ENCODE measurements at regions not wholly inside any gene's neighbourhood (a gene's known extent, or its start where the extent isn't known, plus 50 kb on each side); places are given as distances from the start of the nearest gene placed in this dataset.

DNA sequence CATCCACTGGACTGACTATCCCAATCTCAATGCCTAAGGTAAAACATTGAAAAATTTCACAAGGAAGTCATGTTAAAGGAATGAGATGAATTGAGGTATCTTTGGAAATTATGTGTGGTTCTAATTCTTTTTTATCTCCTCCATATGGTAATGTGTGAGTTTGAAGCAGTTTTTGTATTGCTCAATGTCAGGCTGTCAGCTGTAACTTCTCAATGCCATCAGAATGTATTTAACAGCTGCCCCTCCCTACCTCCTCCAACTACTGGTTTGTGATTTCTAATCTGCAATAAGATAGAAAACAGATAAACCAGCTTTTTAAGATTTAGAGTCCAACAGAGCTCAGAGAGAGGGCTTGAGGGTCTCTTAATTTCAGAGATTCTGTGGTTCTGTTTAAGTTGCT, 1005.8 kb upstream of the ADGRB3 start:
- H3K4me3 ChIP-seq (ENCODE audit: control insufficient read depth, low read depth, low read length): no peak overlapping the region
- TF ChIP-seq, protein P1, sequence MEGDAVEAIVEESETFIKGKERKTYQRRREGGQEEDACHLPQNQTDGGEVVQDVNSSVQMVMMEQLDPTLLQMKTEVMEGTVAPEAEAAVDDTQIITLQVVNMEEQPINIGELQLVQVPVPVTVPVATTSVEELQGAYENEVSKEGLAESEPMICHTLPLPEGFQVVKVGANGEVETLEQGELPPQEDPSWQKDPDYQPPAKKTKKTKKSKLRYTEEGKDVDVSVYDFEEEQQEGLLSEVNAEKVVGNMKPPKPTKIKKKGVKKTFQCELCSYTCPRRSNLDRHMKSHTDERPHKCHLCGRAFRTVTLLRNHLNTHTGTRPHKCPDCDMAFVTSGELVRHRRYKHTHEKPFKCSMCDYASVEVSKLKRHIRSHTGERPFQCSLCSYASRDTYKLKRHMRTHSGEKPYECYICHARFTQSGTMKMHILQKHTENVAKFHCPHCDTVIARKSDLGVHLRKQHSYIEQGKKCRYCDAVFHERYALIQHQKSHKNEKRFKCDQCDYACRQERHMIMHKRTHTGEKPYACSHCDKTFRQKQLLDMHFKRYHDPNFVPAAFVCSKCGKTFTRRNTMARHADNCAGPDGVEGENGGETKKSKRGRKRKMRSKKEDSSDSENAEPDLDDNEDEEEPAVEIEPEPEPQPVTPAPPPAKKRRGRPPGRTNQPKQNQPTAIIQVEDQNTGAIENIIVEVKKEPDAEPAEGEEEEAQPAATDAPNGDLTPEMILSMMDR (conservative IDR thresholded peaks at IDR 0.05; ENCODE audit: control insufficient read depth, insufficient read depth, low read depth, low read length): no peak
- DNase-seq (ENCODE audit: low read depth): peak; percentile 80

- TF ChIP-seq, protein P1 (conservative IDR thresholded peaks at IDR 0.05; ENCODE audit: control insufficient read depth, insufficient read depth, low read depth, low read length): no peak
- H3K4me3 ChIP-seq (ENCODE audit: control insufficient read depth, low read depth, low read length): no peak overlapping the region
- peak; percentile 87 for DNase-seq (ENCODE audit: low read depth)
These were observed 1019.3 kb upstream of the ADGRB3 start for GRCh38 chr6:67615796-67616195.

DNA sequence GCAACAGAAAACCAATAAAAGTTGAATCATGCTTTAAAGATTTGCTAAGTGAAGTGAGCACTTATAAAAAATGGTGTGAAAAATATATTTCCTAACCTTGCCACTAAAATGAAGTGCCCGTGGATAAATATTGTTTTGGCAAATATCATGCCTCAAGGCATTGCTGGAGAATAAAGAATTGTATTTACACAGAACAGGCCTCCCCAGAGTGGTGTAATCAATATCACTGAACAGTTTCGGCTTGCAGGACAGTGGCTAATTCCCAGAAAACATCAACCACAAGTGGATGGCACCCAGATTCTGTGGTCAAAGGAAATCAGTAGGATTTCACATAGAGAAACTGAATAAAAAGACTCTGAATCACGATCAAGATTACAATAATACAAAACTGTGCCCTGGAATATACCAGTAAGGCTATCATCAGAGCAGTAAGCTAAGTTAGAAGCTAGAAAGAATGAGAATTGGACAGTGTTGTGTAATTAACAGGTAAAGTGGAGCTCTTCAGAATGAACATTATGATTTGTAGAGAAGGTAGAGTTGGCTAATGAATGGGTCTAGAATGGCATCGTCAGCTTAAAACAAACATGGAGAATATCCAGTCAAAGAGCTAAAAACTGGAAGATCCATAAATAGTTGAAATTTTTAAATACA, 1026.9 kb upstream of the ADGRB3 start:
- TF ChIP-seq, protein P1 (conservative IDR thresholded peaks at IDR 0.05; ENCODE audit: control insufficient read depth, insufficient read depth, low read depth, low read length): no peak
- DNase-seq (ENCODE audit: low read depth): no peak
- no peak overlapping the region for H3K4me3 ChIP-seq (ENCODE audit: control insufficient read depth, low read depth, low read length)

GRCh38 chr6:67606906-67607828, 1027.9 kb upstream of the ADGRB3 start:
- TF ChIP-seq, protein P1 (conservative IDR thresholded peaks at IDR 0.05; ENCODE audit: control insufficient read depth, insufficient read depth, low read depth, low read length): no peak
- H3K4me3 ChIP-seq (ENCODE audit: control insufficient read depth, low read depth, low read length): no peak overlapping the region
- peak; percentile 41 for DNase-seq (ENCODE audit: low read depth)

DNA sequence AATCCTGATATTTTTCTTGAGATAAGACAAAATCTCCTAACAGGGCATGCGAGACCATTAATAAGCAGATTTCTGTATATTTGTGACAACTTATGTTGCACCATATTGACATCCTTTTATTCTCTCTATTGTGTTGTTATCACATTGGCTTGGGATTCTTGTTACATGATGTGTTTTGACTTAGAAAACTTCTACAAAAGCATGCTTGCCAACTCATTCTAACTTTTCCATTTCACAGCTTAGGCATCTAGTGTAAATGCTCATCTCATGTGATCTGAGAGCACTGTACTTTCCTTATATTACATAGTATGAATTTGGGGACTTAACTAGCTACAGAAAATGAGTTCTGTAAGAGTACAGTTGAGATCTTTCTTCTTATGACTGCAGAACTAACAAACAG, 1040.7 kb upstream of the ADGRB3 start:
- TF ChIP-seq, protein P1 (conservative IDR thresholded peaks at IDR 0.05; ENCODE audit: control insufficient read depth, insufficient read depth, low read depth, low read length): no peak
- no peak for DNase-seq (ENCODE audit: low read depth)
- no peak overlapping the region for H3K4me3 ChIP-seq (ENCODE audit: control insufficient read depth, low read depth, low read length)

GRCh38 chr6:67593247-67593646, 1041.8 kb upstream of the ADGRB3 start:
- no peak overlapping the region for H3K4me3 ChIP-seq (ENCODE audit: control insufficient read depth, low read depth, low read length)
- no peak for DNase-seq (ENCODE audit: low read depth)
- TF ChIP-seq, protein P1 (conservative IDR thresholded peaks at IDR 0.05; ENCODE audit: control insufficient read depth, insufficient read depth, low read depth, low read length): no peak
